Heart left ventricle (tissue), 16 donors: ENCODE measurements at regions not wholly inside any gene's neighbourhood (a gene's known extent, or its start where the extent isn't known, plus 50 kb on each side); places are given as distances from the start of the nearest gene placed in this dataset.
A peak's percentile ranks its signal among the peaks of the same experiment; 100 is the strongest.

ENCODE experiments used
- ATAC-seq, 4 donors: fragments of 200-7000 bp; cut with Tn5 transposase; one replicate each; pipeline ENCODE4 v1.9.1; 2020 to 2022; ENCODE audit warnings: moderate library complexity in 4 of 4, mild to moderate bottlenecking in 3 of 4, moderate number of reproducible peaks in 1 of 4
- DNase-seq, 5 donors: peaks; one replicate each; pipeline ENCODE4 v3.0.0-alpha.2; 2020
- H3K27ac ChIP-seq, 12 donors: fragments of 200-600 bp; sonication (generic) in 4 of 12; one replicate each; pipeline versions ENCODE4 v1.5.0 to v1.8.0; 2016 to 2022; ENCODE audit warnings: mild to moderate bottlenecking in 2 of 12
- H3K27me3 ChIP-seq, 9 donors: fragments of 200-600 bp; sonication (generic) in 2 of 9; one replicate each; pipeline versions ENCODE4 v1.5.1 to v1.8.0; 2016 to 2022; ENCODE audit warnings: mild to moderate bottlenecking in 3 of 9
- H3K36me3 ChIP-seq, 9 donors: fragments of 200-600 bp; sonication (generic) in 2 of 9; one replicate each; pipeline versions ENCODE4 v1.5.0 to v1.8.0; 2018 to 2022; ENCODE audit warnings: mild to moderate bottlenecking in 2 of 9
- H3K4me1 ChIP-seq, 12 donors: fragments of 200-600 bp; sonication (generic) in 4 of 12; one replicate each; pipeline versions ENCODE4 v1.5.0 to v1.8.0; 2016 to 2022; ENCODE audit warnings: mild to moderate bottlenecking in 3 of 12
- H3K4me3 ChIP-seq, 12 donors: fragments of 200-600 bp; sonication (generic) in 4 of 12; one replicate each; pipeline versions ENCODE4 v1.5.0 to v1.8.0; 2017 to 2022; ENCODE audit warnings: mild to moderate bottlenecking in 9 of 12, moderate library complexity in 4 of 12
- H3K9me3 ChIP-seq, 12 donors: fragments of 200-600 bp; sonication (generic) in 4 of 12; one replicate each; pipeline versions ENCODE4 v1.5.0 to v1.8.0; 2016 to 2022; ENCODE audit warnings: mild to moderate bottlenecking in 1 of 12
- POLR2A ChIP-seq, 2 donors: fragments of 450-650 bp; IDR thresholded peaks; one replicate each; pipeline ENCODE4 v1.6.1; 2017; ENCODE audit warnings: antibody characterized with exemption in 2 of 2, mild to moderate bottlenecking in 2 of 2, moderate library complexity in 2 of 2
- WGBS, 4 donors: extraction: QIAGEN DNeasy Blood & Tissue Kit in 2 of 4; methylation state at CpG; one replicate each; pipeline versions ENCODE4 v1.1.5 to v1.1.7; 2013 to 2018; 5-methylcytosine and 5-hydroxymethylcytosine counted together
- intact Hi-C, 10 donors: fragments of 100-400 bp; cut with DNase I; formaldehyde crosslinking; loops; one replicate each; pipeline versions ENCODE4 v1.11.1 to v1.14.2; 2022
- TF ChIP-seq, protein P1 (sequence below), 12 donors: fragments of 200-600 bp; sonication (generic) in 4 of 12; IDR thresholded peaks; one replicate each; pipeline versions ENCODE4 v1.5.0 to v1.8.0; 2018 to 2022; ENCODE audit warnings: antibody characterized with exemption in 12 of 12, mild to moderate bottlenecking in 5 of 12
- donor health status: ischemic (EF 13 %, LVEDD 7.1; RV severe dilation, severe dysfunction).
- donor health status: healthy with polysubstance abuse.
- donor health status: DM: no; HTN: yes; CAD: no.
- donor health status: DM: no; HTN: no; CAD: no.
- donor health status: ischemic (EF 25% LVEDD 6.9; RV normal size, moderate dysfunction).
- donor health status: ischemic (EF 25% LVEDD 5.7; RV mildly dilated, moderate dysfunction).
- donor health status: healthy.
- donor health status: DM: yes; HTN: yes; CAD: no.
- donor health status: ischemic (EF 35%, LVEDD 5.7; RV mildly dilated, moderate dysfunction).
- donor health status: nonischemic (EF 11% LVEDD 7.7; RV severe dilation, severe dysfunction).
- donor health status: DM: yes; HTN: yes; CAD: no.
- donor health status: PGD.
- donor health status: ischemic (EF 29% LVEDD 5.4; RV normal size, mild dysfunction).
- donor health status: nonischemic (EF 23%, LVEDD 6.1; RV moderate dilation, normal function).

- ATAC-seq (no peak), DNase-seq (no peak)
- intact Hi-C loops: loop anchor here in 9 of 10 donors (5.0 to 10.0 kb wide), 8 partner anchors 368 to 1923 kb away; no protein-coding TSS in a partner anchor
- no peak for TF ChIP-seq POLR2A (IDR thresholded peaks at IDR 0.05)
- TF ChIP-seq, protein P1, sequence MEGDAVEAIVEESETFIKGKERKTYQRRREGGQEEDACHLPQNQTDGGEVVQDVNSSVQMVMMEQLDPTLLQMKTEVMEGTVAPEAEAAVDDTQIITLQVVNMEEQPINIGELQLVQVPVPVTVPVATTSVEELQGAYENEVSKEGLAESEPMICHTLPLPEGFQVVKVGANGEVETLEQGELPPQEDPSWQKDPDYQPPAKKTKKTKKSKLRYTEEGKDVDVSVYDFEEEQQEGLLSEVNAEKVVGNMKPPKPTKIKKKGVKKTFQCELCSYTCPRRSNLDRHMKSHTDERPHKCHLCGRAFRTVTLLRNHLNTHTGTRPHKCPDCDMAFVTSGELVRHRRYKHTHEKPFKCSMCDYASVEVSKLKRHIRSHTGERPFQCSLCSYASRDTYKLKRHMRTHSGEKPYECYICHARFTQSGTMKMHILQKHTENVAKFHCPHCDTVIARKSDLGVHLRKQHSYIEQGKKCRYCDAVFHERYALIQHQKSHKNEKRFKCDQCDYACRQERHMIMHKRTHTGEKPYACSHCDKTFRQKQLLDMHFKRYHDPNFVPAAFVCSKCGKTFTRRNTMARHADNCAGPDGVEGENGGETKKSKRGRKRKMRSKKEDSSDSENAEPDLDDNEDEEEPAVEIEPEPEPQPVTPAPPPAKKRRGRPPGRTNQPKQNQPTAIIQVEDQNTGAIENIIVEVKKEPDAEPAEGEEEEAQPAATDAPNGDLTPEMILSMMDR (IDR thresholded peaks at IDR 0.05): no peak
- no peak overlapping the region for H3K27ac ChIP-seq
- no peaks in the 10 kb centered on the region for H3K36me3 ChIP-seq
- H3K4me1 ChIP-seq: no peaks in the 10 kb centered on the region
- no peak overlapping the region for H3K4me3 ChIP-seq
- 78 to 85% (median 80%) methylated on average over 6 of the region's 6 CpGs for WGBS, 4 donors
- H3K9me3 ChIP-seq: no peaks in the 10 kb centered on the region
- peaks cover 0 to 3% (median 0%) of the 10 kb centered on the region in 9 donors for H3K27me3 ChIP-seq
These were observed 129.4 kb upstream of the HNMT start for GRCh38 chr2:137834760-137835379.

DNA sequence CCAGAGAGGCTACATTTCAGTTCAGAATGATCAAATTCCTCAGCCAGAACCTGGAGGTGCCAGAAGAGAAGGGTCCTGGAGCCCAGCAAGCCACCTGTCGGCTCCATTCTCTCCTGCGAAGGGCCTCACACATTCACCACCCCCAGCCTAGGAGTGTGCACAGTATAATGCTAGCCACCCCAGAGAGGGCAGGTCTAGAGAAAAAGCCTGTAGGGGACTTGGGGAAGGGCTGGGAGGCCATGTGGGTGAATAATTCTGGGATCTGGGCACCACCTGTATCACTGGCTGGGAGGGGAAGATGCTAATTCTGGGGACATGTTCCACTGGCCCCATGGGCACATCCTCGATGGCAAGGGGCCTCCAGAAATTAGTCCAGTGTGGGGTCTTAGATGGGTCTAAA, 127.6 kb upstream of the HNMT start:
- ATAC-seq: no peak
- intact Hi-C loops: loop anchor here in 9 of 10 donors (5.0 to 10.0 kb wide), 8 partner anchors 369 to 1924 kb away; no protein-coding TSS in a partner anchor

GRCh38 chr2:137837830-137838229, 126.4 kb upstream of the HNMT start:
- no peaks in the 10 kb centered on the region for H3K4me1 ChIP-seq
- ATAC-seq: no peak
- TF ChIP-seq, protein P1 (IDR thresholded peaks at IDR 0.05): no peak
- no peak for TF ChIP-seq POLR2A (IDR thresholded peaks at IDR 0.05)
- no peak overlapping the region for H3K27ac ChIP-seq
- no peaks in the 10 kb centered on the region for H3K9me3 ChIP-seq
- no peaks in the 10 kb centered on the region for H3K36me3 ChIP-seq
- no peak overlapping the region for H3K4me3 ChIP-seq
- WGBS, 4 donors: 40 to 53% (median 47%) methylated on average over 4 of the region's 4 CpGs
- no peak for DNase-seq
- intact Hi-C loops: loop anchor here in 9 of 10 donors (2.0 to 10.0 kb wide), 10 partner anchors 371 to 1926 kb away; no protein-coding TSS in a partner anchor
- H3K27me3 ChIP-seq: peaks cover 0 to 3% (median 0%) of the 10 kb centered on the region in 9 donors

More for the DNA sequence above, 127.6 kb upstream of the HNMT start:
- no peaks in the 10 kb centered on the region for H3K4me1 ChIP-seq
- DNase-seq: no peak
- no peaks in the 10 kb centered on the region for H3K36me3 ChIP-seq
- 83 to 96% (median 86%) methylated on average over 3 of the region's 3 CpGs for WGBS, 4 donors
- no peak overlapping the region for H3K4me3 ChIP-seq
- no peak overlapping the region for H3K27ac ChIP-seq
- H3K9me3 ChIP-seq: no peaks in the 10 kb centered on the region
- H3K27me3 ChIP-seq: peaks cover 0 to 3% (median 0%) of the 10 kb centered on the region in 9 donors
- TF ChIP-seq, protein P1 (IDR thresholded peaks at IDR 0.05): no peak
- TF ChIP-seq POLR2A (IDR thresholded peaks at IDR 0.05): no peak

- no peak overlapping the region for H3K4me3 ChIP-seq
- no peaks in the 10 kb centered on the region for H3K9me3 ChIP-seq
- no peak overlapping the region for H3K27ac ChIP-seq
- H3K36me3 ChIP-seq: no peaks in the 10 kb centered on the region
- intact Hi-C loops: loop anchor here in 9 of 10 donors (2.0 to 10.0 kb wide), 10 partner anchors 371 to 1926 kb away; no protein-coding TSS in a partner anchor
- TF ChIP-seq, protein P1 (IDR thresholded peaks at IDR 0.05): peak; percentile 54 to 80 (median 68)
- TF ChIP-seq POLR2A (IDR thresholded peaks at IDR 0.05): no peak
- DNase-seq (no peak), ATAC-seq (no peak)
- WGBS, 4 donors: 29 to 35% (median 32%) methylated on average over 8 of the region's 8 CpGs
- H3K27me3 ChIP-seq: peaks cover 0 to 3% (median 0%) of the 10 kb centered on the region in 9 donors
- H3K4me1 ChIP-seq: no peaks in the 10 kb centered on the region
These were observed 125.8 kb upstream of the HNMT start for GRCh38 chr2:137838255-137839092.
